ENCODE measurements at regions not wholly inside any gene's neighbourhood (a gene's known extent, or its start where the extent isn't known, plus 50 kb on each side); places are given as distances from the start of the nearest gene placed in this dataset.

- no peaks in the 10 kb centered on the region for H3K27me3 ChIP-seq (ENCODE audit: insufficient read depth, low read length)
- H3K9me3 ChIP-seq (ENCODE audit: low read depth, low read length) = no peaks in the 10 kb centered on the region
- no peaks in the 10 kb centered on the region for H3K4me1 ChIP-seq (ENCODE audit: insufficient read depth, low read length)
- H3K4me3 ChIP-seq (ENCODE audit: low read length) = no peak overlapping the region
Observed at GRCh38 chr3:17808994-17809393, 66.6 kb upstream of the TBC1D5 start.

GRCh38 chr3:17806876-17807275 lies 64.4 kb upstream of the TBC1D5 start:
- Histone ChIP-seq H3K27me3 (ENCODE audit: insufficient read depth, low read length) (no peaks in the 10 kb centered on the region), H3K4me3 (ENCODE audit: low read length) (no peak overlapping the region), H3K9me3 (ENCODE audit: low read depth, low read length) (no peaks in the 10 kb centered on the region), H3K4me1 (ENCODE audit: insufficient read depth, low read length) (no peaks in the 10 kb centered on the region)

- Histone ChIP-seq H3K27me3 (ENCODE audit: insufficient read depth, low read length) (no peaks in the 10 kb centered on the region), H3K4me1 (ENCODE audit: insufficient read depth, low read length) (no peaks in the 10 kb centered on the region), H3K9me3 (ENCODE audit: low read depth, low read length) (no peaks in the 10 kb centered on the region), H3K4me3 (ENCODE audit: low read length) (no peak overlapping the region)
Observed at GRCh38 chr3:17806201-17806600, 63.8 kb upstream of the TBC1D5 start.

GRCh38 chr3:17805461-17805940 lies 63.1 kb upstream of the TBC1D5 start:
- H3K27me3 ChIP-seq (ENCODE audit: insufficient read depth, low read length) = no peaks in the 10 kb centered on the region

GRCh38 chr3:17802950-17803349 lies 60.5 kb upstream of the TBC1D5 start:
- Histone ChIP-seq H3K4me1 (ENCODE audit: insufficient read depth, low read length) (no peaks in the 10 kb centered on the region), H3K9me3 (ENCODE audit: low read depth, low read length) (no peaks in the 10 kb centered on the region), H3K4me3 (ENCODE audit: low read length) (no peak overlapping the region), H3K27me3 (ENCODE audit: insufficient read depth, low read length) (no peaks in the 10 kb centered on the region)

More at GRCh38 chr3:17805461-17805940, 63.1 kb upstream of the TBC1D5 start:
- Histone ChIP-seq H3K9me3 (ENCODE audit: low read depth, low read length) (no peaks in the 10 kb centered on the region), H3K4me1 (ENCODE audit: insufficient read depth, low read length) (no peaks in the 10 kb centered on the region), H3K4me3 (ENCODE audit: low read length) (no peak overlapping the region)

GRCh38 chr3:17801131-17801530 lies 58.7 kb upstream of the TBC1D5 start:
- Histone ChIP-seq H3K27me3 (ENCODE audit: insufficient read depth, low read length) (no peaks in the 10 kb centered on the region), H3K4me3 (ENCODE audit: low read length) (no peak overlapping the region), H3K4me1 (ENCODE audit: insufficient read depth, low read length) (no peaks in the 10 kb centered on the region), H3K9me3 (ENCODE audit: low read depth, low read length) (no peaks in the 10 kb centered on the region)

- Histone ChIP-seq H3K27me3 (ENCODE audit: insufficient read depth, low read length) (no peaks in the 10 kb centered on the region), H3K9me3 (ENCODE audit: low read depth, low read length) (no peaks in the 10 kb centered on the region), H3K4me1 (ENCODE audit: insufficient read depth, low read length) (no peaks in the 10 kb centered on the region), H3K4me3 (ENCODE audit: low read length) (no peak overlapping the region)
Observed at GRCh38 chr3:17800232-17800631, 57.8 kb upstream of the TBC1D5 start.

GRCh38 chr3:17799312-17799711 lies 56.9 kb upstream of the TBC1D5 start:
- H3K27me3 ChIP-seq (ENCODE audit: insufficient read depth, low read length) = no peaks in the 10 kb centered on the region
- H3K4me1 ChIP-seq (ENCODE audit: insufficient read depth, low read length) = no peaks in the 10 kb centered on the region
- no peak overlapping the region for H3K4me3 ChIP-seq (ENCODE audit: low read length)
- no peaks in the 10 kb centered on the region for H3K9me3 ChIP-seq (ENCODE audit: low read depth, low read length)

GRCh38 chr3:17798000-17798399 lies 55.6 kb upstream of the TBC1D5 start:
- no peaks in the 10 kb centered on the region for H3K27me3 ChIP-seq (ENCODE audit: insufficient read depth, low read length)

GRCh38 chr3:17795711-17796110 lies 53.3 kb upstream of the TBC1D5 start:
- Histone ChIP-seq H3K9me3 (ENCODE audit: low read depth, low read length) (peaks cover 9% of the 10 kb centered on the region), H3K27me3 (ENCODE audit: insufficient read depth, low read length) (no peaks in the 10 kb centered on the region), H3K4me3 (ENCODE audit: low read length) (no peak overlapping the region), H3K4me1 (ENCODE audit: insufficient read depth, low read length) (no peaks in the 10 kb centered on the region)

More at GRCh38 chr3:17798000-17798399, 55.6 kb upstream of the TBC1D5 start:
- Histone ChIP-seq H3K4me1 (ENCODE audit: insufficient read depth, low read length) (no peaks in the 10 kb centered on the region), H3K9me3 (ENCODE audit: low read depth, low read length) (no peaks in the 10 kb centered on the region), H3K4me3 (ENCODE audit: low read length) (no peak overlapping the region)

GRCh38 chr3:17795280-17795679 lies 52.8 kb upstream of the TBC1D5 start:
- Histone ChIP-seq H3K4me1 (ENCODE audit: insufficient read depth, low read length) (no peaks in the 10 kb centered on the region), H3K4me3 (ENCODE audit: low read length) (no peak overlapping the region), H3K27me3 (ENCODE audit: insufficient read depth, low read length) (no peaks in the 10 kb centered on the region), H3K9me3 (ENCODE audit: low read depth, low read length) (peaks cover 9% of the 10 kb centered on the region)

GRCh38 chr3:17793542-17794195 lies 51.2 kb upstream of the TBC1D5 start:
- H3K4me3 ChIP-seq (ENCODE audit: low read length) = no peak overlapping the region
- H3K9me3 ChIP-seq (ENCODE audit: low read depth, low read length) = peaks cover 9% of the 10 kb centered on the region
- H3K4me1 ChIP-seq (ENCODE audit: insufficient read depth, low read length) = no peaks in the 10 kb centered on the region
- H3K27me3 ChIP-seq (ENCODE audit: insufficient read depth, low read length) = no peaks in the 10 kb centered on the region
